H9 (cell line): ENCODE measurements at regions not wholly inside any gene's neighbourhood (a gene's known extent, or its start where the extent isn't known, plus 50 kb on each side); places are given as distances from the start of the nearest gene placed in this dataset.

Experiments used
- DNase-seq: peaks from one replicate; pipeline ENCODE4 v3.0.0-alpha.2; 2017
- H2AFZ ChIP-seq: one replicate; pipeline ENCODE4 v1.6.1; 2013; ENCODE audit warnings: mild to moderate bottlenecking, low read length, control low read depth, moderate library complexity
- H2AK5ac ChIP-seq: 2 replicates; pipeline ENCODE4 v1.6.1; 2013; ENCODE audit warnings: low read length, control low read depth, mixed read lengths; ENCODE audit not compliant: insufficient read length
- H2BK120ac ChIP-seq: one replicate; pipeline ENCODE4 v1.6.1; 2013; ENCODE audit warnings: low read depth, mild to moderate bottlenecking, low read length, control low read depth, inconsistent platforms; ENCODE audit not compliant: poor library complexity, severe bottlenecking
- H2BK12ac ChIP-seq: 2 replicates; pipeline ENCODE4 v1.6.1; 2013; ENCODE audit warnings: low read length, control low read depth, mixed read lengths, low read depth; ENCODE audit not compliant: insufficient read length
- H2BK15ac ChIP-seq: 2 replicates; pipeline ENCODE4 v1.6.1; 2013; ENCODE audit warnings: low read depth, low read length, control low read depth
- H2BK20ac ChIP-seq: one replicate; pipeline ENCODE4 v1.6.1; 2013; ENCODE audit warnings: low read depth, mild to moderate bottlenecking, low read length, control low read depth, inconsistent platforms; ENCODE audit not compliant: poor library complexity, severe bottlenecking
- H2BK5ac ChIP-seq: 2 replicates; pipeline ENCODE4 v1.6.1; 2013; ENCODE audit warnings: low read length, control low read depth, mixed read lengths; ENCODE audit not compliant: insufficient read length
- H3K14ac ChIP-seq: 2 replicates; pipeline ENCODE4 v1.6.1; 2013; ENCODE audit warnings: low read length, control low read depth; ENCODE audit not compliant: insufficient read depth
- H3K18ac ChIP-seq: 2 replicates; pipeline ENCODE4 v1.6.1; 2013; ENCODE audit warnings: low read depth, mild to moderate bottlenecking, mixed read lengths, low read length, control low read depth; ENCODE audit not compliant: insufficient read length
- H3K23ac ChIP-seq: 2 replicates; pipeline ENCODE4 v1.6.1; 2013; ENCODE audit warnings: low read length, control low read depth, mixed read lengths, low read depth; ENCODE audit not compliant: insufficient read length
- H3K23me2 ChIP-seq: 2 replicates; pipeline ENCODE4 v1.6.1; 2013; ENCODE audit warnings: low read depth, mild to moderate bottlenecking, mixed read lengths, low read length, control low read depth; ENCODE audit not compliant: insufficient read length, poor library complexity, severe bottlenecking
- H3K27ac ChIP-seq: 2 replicates; pipeline ENCODE4 v1.5.1; 2013; ENCODE audit warnings: low read length, control low read depth, mixed read lengths, low read depth; ENCODE audit not compliant: insufficient read length
- H3K27me3 ChIP-seq: 2 replicates; pipeline ENCODE4 v1.6.1; 2013; ENCODE audit warnings: low read length, control low read depth, inconsistent platforms; ENCODE audit not compliant: insufficient read depth
- H3K4ac ChIP-seq: 2 replicates; pipeline ENCODE4 v1.6.1; 2013; ENCODE audit warnings: low read depth, mild to moderate bottlenecking, control low read depth, inconsistent platforms, low read length, moderate library complexity
- H3K4me1 ChIP-seq: 2 replicates; pipeline ENCODE4 v1.6.1; 2013; ENCODE audit warnings: low read length, control low read depth, inconsistent platforms; ENCODE audit not compliant: insufficient read depth
- H3K4me2 ChIP-seq: 2 replicates; pipeline ENCODE4 v1.6.1; 2013; ENCODE audit warnings: low read length, control low read depth, mixed read lengths; ENCODE audit not compliant: insufficient read length, insufficient read depth
- H3K56ac ChIP-seq: 2 replicates; pipeline ENCODE4 v1.6.1; 2013; ENCODE audit warnings: low read depth, mild to moderate bottlenecking, mixed read lengths, low read length, control low read depth; ENCODE audit not compliant: insufficient read length
- H3K79me1 ChIP-seq: 2 replicates; pipeline ENCODE4 v1.6.1; 2013; ENCODE audit warnings: low read depth, mild to moderate bottlenecking, moderate library complexity, low read length, control low read depth, inconsistent platforms; ENCODE audit not compliant: insufficient read depth, poor library complexity, severe bottlenecking
- H3K79me2 ChIP-seq: 2 replicates; pipeline ENCODE4 v1.6.1; 2013; ENCODE audit warnings: low read length, control low read depth, inconsistent platforms; ENCODE audit not compliant: insufficient read depth
- H3K9ac ChIP-seq: 2 replicates; pipeline ENCODE4 v1.6.1; 2013; ENCODE audit warnings: low read length, control low read depth, mixed read lengths; ENCODE audit not compliant: insufficient read length; ENCODE audit errors: extremely low read depth
- H3K9me3 ChIP-seq: one replicate; pipeline ENCODE4 v1.6.1; 2013; ENCODE audit warnings: low read depth, low read length, inconsistent platforms; ENCODE audit not compliant: control insufficient read depth
- H3T11ph ChIP-seq: one replicate; pipeline ENCODE4 v1.6.1; 2013; ENCODE audit warnings: mild to moderate bottlenecking, low read length, control low read depth, inconsistent platforms
- H4K20me1 ChIP-seq: one replicate; pipeline ENCODE4 v1.6.1; 2013; ENCODE audit not compliant: control insufficient read depth, insufficient read length, insufficient read depth
- H4K5ac ChIP-seq: 2 replicates; pipeline ENCODE4 v1.6.1; 2013; ENCODE audit warnings: low read depth, mild to moderate bottlenecking, mixed read lengths, low read length, control low read depth; ENCODE audit not compliant: insufficient read length
- H4K8ac ChIP-seq: replicated peaks from 2 replicates; pipeline ENCODE4 v1.6.1; 2013; ENCODE audit warnings: low read length, control low read depth, mixed read lengths, low read depth; ENCODE audit not compliant: insufficient read length
- H4K91ac ChIP-seq: 2 replicates; pipeline ENCODE4 v1.6.1; 2013; ENCODE audit warnings: low read depth, mild to moderate bottlenecking, moderate library complexity, mixed read lengths, low read length, control low read depth; ENCODE audit not compliant: insufficient read length
- H3K27ac Mint-ChIP-seq, 3 experiments: 2 replicates in 2 of 3; 3 replicates in 1 of 3; pipeline ENCODE4 v1.8.0; 2020 to 2021; ENCODE audit warnings: mixed read lengths in 3 of 3, mild to moderate bottlenecking in 1 of 3, moderate library complexity in 1 of 3
- H3K27me3 Mint-ChIP-seq: 2 replicates; pipeline ENCODE4 v1.8.0; 2021; ENCODE audit warnings: low read depth, mild to moderate bottlenecking, moderate library complexity, mixed read lengths
- H3K36me3 Mint-ChIP-seq, 3 experiments: 2 replicates in 2 of 3; 3 replicates in 1 of 3; pipeline ENCODE4 v1.8.0; 2020 to 2021; ENCODE audit warnings: low read depth in 3 of 3, mixed read lengths in 3 of 3; ENCODE audit not compliant: insufficient read depth in 1 of 3
- H3K4me1 Mint-ChIP-seq, 2 experiments: 2 replicates each; pipeline ENCODE4 v1.8.0; 2020; ENCODE audit warnings: mixed read lengths in 2 of 2
- H3K4me3 Mint-ChIP-seq, 2 experiments: 2 replicates in 1 of 2; 3 replicates in 1 of 2; pipeline ENCODE4 v1.8.0; 2020 to 2021; ENCODE audit warnings: mild to moderate bottlenecking in 2 of 2, mixed read lengths in 2 of 2, moderate library complexity in 1 of 2
- H3K9me3 Mint-ChIP-seq, 2 experiments: 2 replicates in 1 of 2; 3 replicates in 1 of 2; pipeline ENCODE4 v1.8.0; 2020; ENCODE audit warnings: mild to moderate bottlenecking in 2 of 2, mixed read lengths in 2 of 2, moderate library complexity in 1 of 2
- WGBS: extraction: QIAGEN DNeasy Blood & Tissue Kit; methylation state at CpG from one replicate; pipeline ENCODE4 v1.1.7; 2013; ENCODE audit warnings: missing lambda C conversion rate, low lambda C conversion rate, mixed read lengths; ENCODE audit not compliant: insufficient read length; ENCODE audit errors: extremely low coverage; 5-methylcytosine and 5-hydroxymethylcytosine counted together
- TF ChIP-seq, protein P1 (sequence below): fragments of 200-600 bp; sonication (generic); conservative IDR thresholded peaks from 3 replicates; pipeline ENCODE4 v1.8.0; 2021; ENCODE audit warnings: antibody characterized with exemption, mild to moderate bottlenecking

DNA sequence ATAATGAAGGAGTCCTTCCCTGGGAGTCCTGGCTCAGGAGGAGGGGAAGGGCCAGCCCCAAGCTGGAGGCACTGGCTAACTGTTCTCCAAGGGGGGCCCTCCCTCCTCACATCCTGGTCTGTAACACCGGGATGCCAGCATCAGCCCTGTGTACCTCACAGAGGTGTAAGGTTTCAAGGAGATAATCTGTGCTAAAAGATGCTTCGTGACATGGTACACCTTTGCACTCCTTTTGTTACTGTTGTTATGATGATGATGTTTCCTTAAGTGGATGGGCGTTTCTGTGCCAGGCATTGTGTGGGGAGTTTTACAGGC, 236.7 kb upstream of the TNRC6C start:
- Histone ChIP-seq H3K4ac (no peak overlapping the region), H2AK5ac (no peak overlapping the region), H3K4me1 (no peaks in the 10 kb centered on the region; the same call in 1 of the 2 replicates), H2BK120ac (no peak overlapping the region), H3K27ac (no peak overlapping the region), H3K23me2 (no peaks in the 10 kb centered on the region), H2BK15ac (no peak overlapping the region), H2AFZ (no peak overlapping the region), H3K79me1 (no peaks in the 10 kb centered on the region), H4K91ac (no peak overlapping the region), H2BK20ac (no peak overlapping the region), H3K79me2 (no peaks in the 10 kb centered on the region), H2BK12ac (no peak overlapping the region), H3K14ac (no peak overlapping the region), H4K8ac (no peak overlapping the region), H4K20me1 (no peaks in the 10 kb centered on the region), H3K56ac (no peak overlapping the region), H3K27me3 (no peaks in the 10 kb centered on the region), H4K5ac (no peak overlapping the region), H3K4me2 (no peak overlapping the region), H3K9ac (no peak overlapping the region), H3T11ph (no peak overlapping the region), H3K23ac (no peak overlapping the region), H3K9me3 (no peaks in the 10 kb centered on the region), H3K18ac (no peak overlapping the region), H2BK5ac (no peak overlapping the region)
- no peak overlapping the region for H3K4me3 Mint-ChIP-seq
- H3K4me1 Mint-ChIP-seq = peaks cover 44 to 48% of the 10 kb centered on the region in 2 experiments
- DNase-seq = peak; percentile 40
- no peak overlapping the region for H3K27ac Mint-ChIP-seq
- WGBS = no CpG with 5 or more reads among the region's 3 CpGs
- H3K36me3 Mint-ChIP-seq = peaks cover 0 to 8% (median 0%) of the 10 kb centered on the region in 3 experiments; a peak in 2 of 7 replicates
- TF ChIP-seq, protein P1, sequence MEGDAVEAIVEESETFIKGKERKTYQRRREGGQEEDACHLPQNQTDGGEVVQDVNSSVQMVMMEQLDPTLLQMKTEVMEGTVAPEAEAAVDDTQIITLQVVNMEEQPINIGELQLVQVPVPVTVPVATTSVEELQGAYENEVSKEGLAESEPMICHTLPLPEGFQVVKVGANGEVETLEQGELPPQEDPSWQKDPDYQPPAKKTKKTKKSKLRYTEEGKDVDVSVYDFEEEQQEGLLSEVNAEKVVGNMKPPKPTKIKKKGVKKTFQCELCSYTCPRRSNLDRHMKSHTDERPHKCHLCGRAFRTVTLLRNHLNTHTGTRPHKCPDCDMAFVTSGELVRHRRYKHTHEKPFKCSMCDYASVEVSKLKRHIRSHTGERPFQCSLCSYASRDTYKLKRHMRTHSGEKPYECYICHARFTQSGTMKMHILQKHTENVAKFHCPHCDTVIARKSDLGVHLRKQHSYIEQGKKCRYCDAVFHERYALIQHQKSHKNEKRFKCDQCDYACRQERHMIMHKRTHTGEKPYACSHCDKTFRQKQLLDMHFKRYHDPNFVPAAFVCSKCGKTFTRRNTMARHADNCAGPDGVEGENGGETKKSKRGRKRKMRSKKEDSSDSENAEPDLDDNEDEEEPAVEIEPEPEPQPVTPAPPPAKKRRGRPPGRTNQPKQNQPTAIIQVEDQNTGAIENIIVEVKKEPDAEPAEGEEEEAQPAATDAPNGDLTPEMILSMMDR = no peak
- H3K9me3 Mint-ChIP-seq = peaks cover 7 to 13% of the 10 kb centered on the region in 2 experiments
- H3K27me3 Mint-ChIP-seq = peaks cover 59% of the 10 kb centered on the region
